Natural killer cell (primary cell): ENCODE measurements at regions not wholly inside any gene's neighbourhood (a gene's known extent, or its start where the extent isn't known, plus 50 kb on each side); places are given as distances from the start of the nearest gene placed in this dataset.

Experiments used
- ATAC-seq, 3 donors: fragments of 150-1000 bp in 2 of 3; fragments of 200-7000 bp in 1 of 3; cut with Tn5 transposase; 1 replicate in 1 of 3; 2 replicates in 2 of 3; pipeline ENCODE4 v1.10.0; 2021; ENCODE audit warnings: mild to moderate bottlenecking in 2 of 3, moderate library complexity in 2 of 3
- DNase-seq, 2 donors: peaks; one replicate each; pipeline versions ENCODE4 v3.0.0 to v3.0.0-alpha.2; 2013 to 2021; ENCODE audit warnings: mixed read lengths in 1 of 2
- H3K27ac ChIP-seq: one replicate; pipeline ENCODE4 v1.5.1; 2013; ENCODE audit warnings: mild to moderate bottlenecking, low read length
- H3K27me3 ChIP-seq: one replicate; pipeline ENCODE4 v1.6.1; 2013; ENCODE audit warnings: low read length; ENCODE audit not compliant: control insufficient read depth, insufficient read depth
- H3K36me3 ChIP-seq: one replicate; pipeline ENCODE4 v1.6.1; 2013; ENCODE audit warnings: low read length; ENCODE audit not compliant: control insufficient read depth, insufficient read depth
- H3K4me1 ChIP-seq: one replicate; pipeline ENCODE4 v1.6.1; 2013; ENCODE audit warnings: low read length; ENCODE audit not compliant: control insufficient read depth, insufficient read depth
- H3K4me3 ChIP-seq: one replicate; pipeline ENCODE4 v1.5.1; 2013; ENCODE audit warnings: low read length
- H3K9me3 ChIP-seq: one replicate; pipeline ENCODE4 v1.6.1; 2013; ENCODE audit warnings: low read length; ENCODE audit not compliant: control insufficient read depth, insufficient read depth
- H3K27ac Mint-ChIP-seq, 2 donors: one replicate each; pipeline ENCODE4 v1.8.0; 2022; ENCODE audit warnings: mild to moderate bottlenecking in 2 of 2, mixed read lengths in 2 of 2, moderate library complexity in 1 of 2
- H3K27me3 Mint-ChIP-seq, 2 donors: one replicate each; pipeline ENCODE4 v1.8.0; 2022; ENCODE audit warnings: low read depth in 2 of 2, mixed read lengths in 2 of 2
- H3K36me3 Mint-ChIP-seq: one replicate; pipeline ENCODE4 v1.8.0; 2022; ENCODE audit warnings: mixed read lengths
- H3K4me1 Mint-ChIP-seq, 2 donors: one replicate each; pipeline ENCODE4 v1.8.0; 2022; ENCODE audit warnings: mixed read lengths in 2 of 2
- H3K4me3 Mint-ChIP-seq: one replicate; pipeline ENCODE4 v1.8.0; 2022; ENCODE audit warnings: mild to moderate bottlenecking, moderate library complexity, mixed read lengths
- H3K9me3 Mint-ChIP-seq, 2 donors: one replicate each; pipeline ENCODE4 v1.8.0; 2022; ENCODE audit warnings: mixed read lengths in 2 of 2
- WGBS: methylation state at CpG from one replicate; pipeline ENCODE4 v1.1.7; 2013; ENCODE audit warnings: missing lambda C conversion rate; ENCODE audit not compliant: insufficient coverage; 5-methylcytosine and 5-hydroxymethylcytosine counted together
- intact Hi-C: fragments of 100-400 bp; cut with micrococcal nuclease; formaldehyde crosslinking; loops from one replicate; pipeline ENCODE4 v1.14.2; 2022
- TF ChIP-seq, protein P1 (sequence below): fragments of 200-600 bp; IDR thresholded peaks from one replicate; pipeline ENCODE4 v1.8.0; 2022; ENCODE audit warnings: antibody characterized with exemption

DNA sequence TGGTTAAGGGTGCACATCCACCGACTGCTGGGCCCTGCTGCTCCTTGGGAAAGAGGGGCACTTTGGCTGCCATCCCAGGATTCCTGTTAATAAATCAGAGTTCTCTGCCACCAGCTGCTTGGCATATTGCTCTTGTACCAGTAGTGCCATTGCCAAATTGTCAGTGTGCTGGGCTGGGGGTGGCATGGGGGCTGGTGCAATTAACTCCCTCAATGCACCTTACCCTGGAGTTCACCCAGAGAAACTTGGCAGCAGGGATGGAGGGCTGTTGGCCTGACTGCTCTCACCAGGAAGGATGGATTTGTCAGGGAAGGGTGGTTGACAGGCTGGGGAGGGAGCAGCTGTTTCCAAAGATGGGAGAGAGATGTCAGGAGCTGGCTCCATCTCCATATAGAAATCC lies 94.6 kb upstream of the SKOR2 start:
- DNase-seq: no peak
- no peaks in the 10 kb centered on the region for H3K27me3 Mint-ChIP-seq
- whole genome bisulfite sequencing: 83% methylated on average over 1 of the region's 1 CpG
- H3K4me3 ChIP-seq: no peak overlapping the region
- H3K9me3 Mint-ChIP-seq: no peaks in the 10 kb centered on the region
- H3K27me3 ChIP-seq: no peaks in the 10 kb centered on the region
- intact Hi-C loops: no loop called here
- no peaks in the 10 kb centered on the region for H3K4me1 ChIP-seq
- no peaks in the 10 kb centered on the region for H3K36me3 Mint-ChIP-seq
- no peak overlapping the region for H3K27ac Mint-ChIP-seq
- TF ChIP-seq, protein P1, sequence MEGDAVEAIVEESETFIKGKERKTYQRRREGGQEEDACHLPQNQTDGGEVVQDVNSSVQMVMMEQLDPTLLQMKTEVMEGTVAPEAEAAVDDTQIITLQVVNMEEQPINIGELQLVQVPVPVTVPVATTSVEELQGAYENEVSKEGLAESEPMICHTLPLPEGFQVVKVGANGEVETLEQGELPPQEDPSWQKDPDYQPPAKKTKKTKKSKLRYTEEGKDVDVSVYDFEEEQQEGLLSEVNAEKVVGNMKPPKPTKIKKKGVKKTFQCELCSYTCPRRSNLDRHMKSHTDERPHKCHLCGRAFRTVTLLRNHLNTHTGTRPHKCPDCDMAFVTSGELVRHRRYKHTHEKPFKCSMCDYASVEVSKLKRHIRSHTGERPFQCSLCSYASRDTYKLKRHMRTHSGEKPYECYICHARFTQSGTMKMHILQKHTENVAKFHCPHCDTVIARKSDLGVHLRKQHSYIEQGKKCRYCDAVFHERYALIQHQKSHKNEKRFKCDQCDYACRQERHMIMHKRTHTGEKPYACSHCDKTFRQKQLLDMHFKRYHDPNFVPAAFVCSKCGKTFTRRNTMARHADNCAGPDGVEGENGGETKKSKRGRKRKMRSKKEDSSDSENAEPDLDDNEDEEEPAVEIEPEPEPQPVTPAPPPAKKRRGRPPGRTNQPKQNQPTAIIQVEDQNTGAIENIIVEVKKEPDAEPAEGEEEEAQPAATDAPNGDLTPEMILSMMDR: no peak
- no peak overlapping the region for H3K4me3 Mint-ChIP-seq
- no peaks in the 10 kb centered on the region for H3K4me1 Mint-ChIP-seq
- no peak overlapping the region for H3K27ac ChIP-seq
- no peak for ATAC-seq
- H3K36me3 ChIP-seq: no peaks in the 10 kb centered on the region
- H3K9me3 ChIP-seq: no peaks in the 10 kb centered on the region

DNA sequence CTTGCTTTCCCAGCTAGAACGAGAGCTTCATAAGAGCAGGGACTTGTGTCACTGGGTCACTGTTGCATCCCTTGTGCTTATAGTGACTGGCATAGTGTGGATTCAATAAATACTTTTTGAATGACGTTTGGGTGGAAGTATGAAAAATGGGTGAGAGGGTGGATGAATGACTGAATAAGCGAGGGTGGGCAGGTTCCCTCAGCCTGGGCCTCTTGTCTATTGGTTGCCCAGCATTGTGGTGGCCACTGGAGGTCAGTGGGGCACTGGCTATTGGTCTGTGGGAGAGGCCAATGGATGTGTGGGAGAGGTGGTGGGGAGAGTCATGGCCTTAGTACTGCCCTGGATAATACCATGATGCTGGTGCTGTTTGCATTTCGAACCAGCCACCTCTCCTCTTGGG lies 93.8 kb upstream of the SKOR2 start:
- no peaks in the 10 kb centered on the region for H3K4me1 ChIP-seq
- H3K36me3 ChIP-seq: no peaks in the 10 kb centered on the region
- H3K4me3 Mint-ChIP-seq: no peak overlapping the region
- no peaks in the 10 kb centered on the region for H3K9me3 Mint-ChIP-seq
- H3K27me3 ChIP-seq: no peaks in the 10 kb centered on the region
- ATAC-seq (no peak), DNase-seq (no peak)
- no peaks in the 10 kb centered on the region for H3K36me3 Mint-ChIP-seq
- no peak overlapping the region for H3K27ac ChIP-seq
- WGBS: 65% methylated on average over 4 of the region's 4 CpGs
- intact Hi-C loops: no loop called here
- TF ChIP-seq, protein P1: no peak
- no peaks in the 10 kb centered on the region for H3K27me3 Mint-ChIP-seq
- no peaks in the 10 kb centered on the region for H3K9me3 ChIP-seq
- H3K4me3 ChIP-seq: no peak overlapping the region
- no peaks in the 10 kb centered on the region for H3K4me1 Mint-ChIP-seq
- H3K27ac Mint-ChIP-seq: no peak overlapping the region

DNA sequence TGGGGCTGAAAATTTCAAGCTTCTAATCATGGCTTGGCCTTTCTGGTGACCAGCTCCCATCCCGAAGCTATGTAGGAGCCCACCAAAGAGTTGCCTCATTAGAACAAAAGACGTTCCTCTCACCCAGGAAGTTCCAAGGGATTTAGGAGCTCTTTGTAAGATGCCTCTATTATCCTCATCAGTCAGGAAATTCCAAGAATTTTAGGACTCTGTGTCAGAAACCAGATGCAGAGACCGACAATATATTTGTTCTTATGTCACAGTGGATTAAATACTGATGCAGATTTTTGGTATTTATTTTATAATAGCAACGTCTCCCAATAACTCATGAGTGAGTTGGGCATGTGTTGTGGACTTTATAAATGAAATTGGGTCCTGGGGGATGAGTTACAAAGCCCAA lies 91.8 kb upstream of the SKOR2 start:
- Mint-ChIP-seq H3K9me3 (no peaks in the 10 kb centered on the region), H3K36me3 (no peaks in the 10 kb centered on the region), H3K27me3 (no peaks in the 10 kb centered on the region), H3K27ac (no peak overlapping the region), H3K4me1 (no peaks in the 10 kb centered on the region), H3K4me3 (no peak overlapping the region)
- Histone ChIP-seq H3K36me3 (no peaks in the 10 kb centered on the region), H3K4me1 (no peaks in the 10 kb centered on the region), H3K9me3 (no peaks in the 10 kb centered on the region), H3K4me3 (no peak overlapping the region), H3K27ac (no peak overlapping the region), H3K27me3 (no peaks in the 10 kb centered on the region)
- ATAC-seq (no peak), DNase-seq (no peak)
- intact Hi-C loops: no loop called here
- 69% methylated on average over 4 of the region's 4 CpGs for WGBS
- TF ChIP-seq, protein P1: no peak

DNA sequence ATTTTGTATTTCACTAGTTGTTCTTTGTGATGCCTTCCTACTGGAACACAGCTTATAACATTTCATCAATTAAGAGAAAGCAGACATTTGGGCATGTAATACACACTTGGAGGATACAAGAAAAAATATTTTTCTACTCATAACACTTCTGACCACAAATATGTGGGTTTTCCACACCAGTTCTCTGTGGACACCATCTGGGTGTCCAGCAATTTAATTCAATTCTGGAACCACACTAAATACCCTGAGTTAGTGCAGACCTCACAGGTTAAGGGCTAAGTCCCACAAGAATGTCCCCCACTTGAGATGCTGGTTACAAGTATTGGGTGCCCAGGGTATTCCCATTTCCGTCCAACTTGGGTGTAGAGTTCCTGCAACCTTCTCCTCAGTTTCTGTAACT lies 91.1 kb upstream of the SKOR2 start:
- 80% methylated on average over 1 of the region's 1 CpG for WGBS
- Histone ChIP-seq H3K27ac (no peak overlapping the region), H3K4me1 (no peaks in the 10 kb centered on the region), H3K27me3 (no peaks in the 10 kb centered on the region), H3K4me3 (no peak overlapping the region), H3K36me3 (no peaks in the 10 kb centered on the region), H3K9me3 (no peaks in the 10 kb centered on the region)
- ATAC-seq (no peak), DNase-seq (no peak)
- peaks cover 0 to 1% of the 10 kb centered on the region in 2 donors for H3K27me3 Mint-ChIP-seq
- intact Hi-C loops: no loop called here
- H3K9me3 Mint-ChIP-seq: no peaks in the 10 kb centered on the region
- no peaks in the 10 kb centered on the region for H3K36me3 Mint-ChIP-seq
- no peak overlapping the region for H3K27ac Mint-ChIP-seq
- no peaks in the 10 kb centered on the region for H3K4me1 Mint-ChIP-seq
- no peak overlapping the region for H3K4me3 Mint-ChIP-seq
- TF ChIP-seq, protein P1: no peak
